ENCODE measurements at regions not wholly inside any gene's neighbourhood (a gene's known extent, or its start where the extent isn't known, plus 50 kb on each side); places are given as distances from the start of the nearest gene placed in this dataset.

DNA sequence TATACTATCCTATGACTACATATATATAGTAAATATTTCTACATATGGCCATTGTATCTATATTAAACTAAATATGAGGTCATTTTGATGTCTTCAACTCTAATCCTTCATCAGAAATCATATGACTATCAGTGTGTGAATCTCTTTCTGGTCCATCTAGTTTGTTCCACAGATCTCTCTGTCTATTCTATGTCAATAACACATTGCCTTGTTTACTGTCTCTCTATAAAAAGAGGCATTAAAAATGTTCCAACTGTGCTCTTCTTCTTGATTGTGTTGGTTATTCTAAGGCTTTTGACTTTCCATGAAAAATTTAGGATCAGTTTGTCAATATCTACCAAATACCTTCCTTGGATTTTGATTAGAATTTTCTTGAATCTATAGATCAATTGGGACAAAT, 338.3 kb upstream of the FSTL5 start:
- TF ChIP-seq, protein P1, sequence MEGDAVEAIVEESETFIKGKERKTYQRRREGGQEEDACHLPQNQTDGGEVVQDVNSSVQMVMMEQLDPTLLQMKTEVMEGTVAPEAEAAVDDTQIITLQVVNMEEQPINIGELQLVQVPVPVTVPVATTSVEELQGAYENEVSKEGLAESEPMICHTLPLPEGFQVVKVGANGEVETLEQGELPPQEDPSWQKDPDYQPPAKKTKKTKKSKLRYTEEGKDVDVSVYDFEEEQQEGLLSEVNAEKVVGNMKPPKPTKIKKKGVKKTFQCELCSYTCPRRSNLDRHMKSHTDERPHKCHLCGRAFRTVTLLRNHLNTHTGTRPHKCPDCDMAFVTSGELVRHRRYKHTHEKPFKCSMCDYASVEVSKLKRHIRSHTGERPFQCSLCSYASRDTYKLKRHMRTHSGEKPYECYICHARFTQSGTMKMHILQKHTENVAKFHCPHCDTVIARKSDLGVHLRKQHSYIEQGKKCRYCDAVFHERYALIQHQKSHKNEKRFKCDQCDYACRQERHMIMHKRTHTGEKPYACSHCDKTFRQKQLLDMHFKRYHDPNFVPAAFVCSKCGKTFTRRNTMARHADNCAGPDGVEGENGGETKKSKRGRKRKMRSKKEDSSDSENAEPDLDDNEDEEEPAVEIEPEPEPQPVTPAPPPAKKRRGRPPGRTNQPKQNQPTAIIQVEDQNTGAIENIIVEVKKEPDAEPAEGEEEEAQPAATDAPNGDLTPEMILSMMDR (IDR thresholded peaks at IDR 0.05): no peak
- TF ChIP-seq POLR2A (IDR thresholded peaks at IDR 0.05): no peak

Data from vagina (tissue), 2 donors.